A549 (cell line): ENCODE measurements at regions not wholly inside any gene's neighbourhood (a gene's known extent, or its start where the extent isn't known, plus 50 kb on each side); places are given as distances from the start of the nearest gene placed in this dataset.

Source experiments
- small RNA-seq, 6 experiments: library from RNA; depleted of rRNA; stranded (forward); fragments of <200 nt; gene quantifications; one replicate each; pipeline ENCODE3, GENCODE V24; 2012

Small RNA genes in the stretch of these regions (small RNA-seq; reads per million reads assigned to genes)
- gene RF00019 = 0 reads per million in 6 experiments
